NCI-H2081 (cell line): ENCODE measurements at regions not wholly inside any gene's neighbourhood (a gene's known extent, or its start where the extent isn't known, plus 50 kb on each side); places are given as distances from the start of the nearest gene placed in this dataset.
A peak's percentile ranks its signal among the peaks of the same experiment; 100 is the strongest.

ENCODE experiments used
- DNase-seq, 2 experiments: peaks; one replicate each; lab custom pipeline; 2025; lab: John Stamatoyannopoulos, UW

- DNase-seq, result no peak
These were observed 427.7 kb upstream of the THBS1 start for GRCh38 chr15:39153058-39153714.

- no peak for DNase-seq
These were observed 427.2 kb upstream of the THBS1 start for GRCh38 chr15:39153716-39154115.

- no peak for DNase-seq
These were observed 426.6 kb upstream of the THBS1 start for GRCh38 chr15:39154227-39154638.

- DNase-seq, result no peak
These were observed 426.1 kb upstream of the THBS1 start for GRCh38 chr15:39154776-39155175.

- no peak for DNase-seq
These were observed 424.7 kb upstream of the THBS1 start for GRCh38 chr15:39156166-39156565.

- no peak for DNase-seq
These were observed 424.1 kb upstream of the THBS1 start for GRCh38 chr15:39156646-39157250.

- DNase-seq, result no peak
These were observed 423.0 kb upstream of the THBS1 start for GRCh38 chr15:39157882-39158281.

GRCh38 chr15:39159833-39160232 is 421.0 kb upstream of the THBS1 start:
- no peak for DNase-seq

- DNase-seq, result no peak
These were observed 419.8 kb upstream of the THBS1 start for GRCh38 chr15:39161096-39161495.

GRCh38 chr15:39165020-39165706 is 415.7 kb upstream of the THBS1 start:
- DNase-seq, result no peak

- DNase-seq, result no peak
These were observed 413.5 kb upstream of the THBS1 start for GRCh38 chr15:39167164-39168058.

GRCh38 chr15:39171944-39172368 is 408.9 kb upstream of the THBS1 start:
- peak; percentile 57 to 77 for DNase-seq

- no peak for DNase-seq
These were observed 408.2 kb upstream of the THBS1 start for GRCh38 chr15:39172380-39173281.

- DNase-seq, result no peak
These were observed 407.5 kb upstream of the THBS1 start for GRCh38 chr15:39173426-39173825.

- DNase-seq, result no peak
These were observed 406.5 kb upstream of the THBS1 start for GRCh38 chr15:39174332-39174731.

- no peak for DNase-seq
These were observed 404.8 kb upstream of the THBS1 start for GRCh38 chr15:39176030-39176429.

GRCh38 chr15:39177561-39177960 is 403.3 kb upstream of the THBS1 start:
- DNase-seq, result no peak

- no peak for DNase-seq
These were observed 400.8 kb upstream of the THBS1 start for GRCh38 chr15:39180030-39180429.

- no peak for DNase-seq
These were observed 400.4 kb upstream of the THBS1 start for GRCh38 chr15:39180483-39180933.

- DNase-seq, result no peak
These were observed 399.7 kb upstream of the THBS1 start for GRCh38 chr15:39181056-39181747.

- no peak for DNase-seq
These were observed 398.9 kb upstream of the THBS1 start for GRCh38 chr15:39181940-39182339.
